HG03469 (cell line): ENCODE measurements at regions not wholly inside any gene's neighbourhood (a gene's known extent, or its start where the extent isn't known, plus 50 kb on each side); places are given as distances from the start of the nearest gene placed in this dataset.
"Not testable (repeated sequence)": the region's sequence is repeated elsewhere in the genome, so short reads cannot be mapped to it uniquely, and the experiment has no call there.

Experiments used
- ATAC-seq: cut with Tn5 transposase; IDR thresholded peaks from one replicate; pipeline ENCODE4 v1.9.1; 2021; ENCODE audit warnings: mild to moderate bottlenecking, moderate library complexity, moderate number of reproducible peaks; ENCODE audit not compliant: unreplicated experiment

DNA sequence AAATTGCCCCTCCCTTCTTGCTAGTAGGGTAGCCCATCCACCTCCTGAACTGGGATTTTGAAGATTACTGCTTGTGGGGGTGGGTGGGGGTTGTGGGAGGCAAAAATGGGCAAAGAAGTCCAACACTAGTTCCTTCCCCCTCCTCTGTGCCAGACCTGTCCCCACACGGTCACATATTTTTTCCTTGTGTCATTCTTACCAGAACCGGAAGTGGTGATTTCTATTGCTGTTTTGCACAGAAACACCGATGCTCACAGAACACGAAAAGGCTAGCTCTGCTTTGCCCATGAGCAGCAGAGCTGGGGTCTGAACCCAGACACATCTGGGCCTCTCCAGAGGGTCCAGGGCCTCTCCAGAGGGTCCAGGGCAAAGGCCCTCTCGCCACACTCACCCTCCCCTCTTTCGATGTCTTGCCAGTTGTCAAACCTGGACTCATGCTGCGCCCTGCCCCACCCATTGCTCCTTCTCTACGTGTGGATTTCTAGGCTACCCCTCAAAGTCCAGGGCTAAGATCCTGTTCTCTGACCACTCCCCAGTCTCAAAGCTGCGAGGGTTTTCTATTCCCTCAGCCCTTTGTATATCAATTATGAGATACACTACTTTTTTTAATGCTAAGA, 264.4 kb upstream of the MSX2 start:
- ATAC-seq, result no peak

GRCh38 chr5:174462129-174462528, 262.3 kb upstream of the MSX2 start:
- ATAC-seq, result no peak

DNA sequence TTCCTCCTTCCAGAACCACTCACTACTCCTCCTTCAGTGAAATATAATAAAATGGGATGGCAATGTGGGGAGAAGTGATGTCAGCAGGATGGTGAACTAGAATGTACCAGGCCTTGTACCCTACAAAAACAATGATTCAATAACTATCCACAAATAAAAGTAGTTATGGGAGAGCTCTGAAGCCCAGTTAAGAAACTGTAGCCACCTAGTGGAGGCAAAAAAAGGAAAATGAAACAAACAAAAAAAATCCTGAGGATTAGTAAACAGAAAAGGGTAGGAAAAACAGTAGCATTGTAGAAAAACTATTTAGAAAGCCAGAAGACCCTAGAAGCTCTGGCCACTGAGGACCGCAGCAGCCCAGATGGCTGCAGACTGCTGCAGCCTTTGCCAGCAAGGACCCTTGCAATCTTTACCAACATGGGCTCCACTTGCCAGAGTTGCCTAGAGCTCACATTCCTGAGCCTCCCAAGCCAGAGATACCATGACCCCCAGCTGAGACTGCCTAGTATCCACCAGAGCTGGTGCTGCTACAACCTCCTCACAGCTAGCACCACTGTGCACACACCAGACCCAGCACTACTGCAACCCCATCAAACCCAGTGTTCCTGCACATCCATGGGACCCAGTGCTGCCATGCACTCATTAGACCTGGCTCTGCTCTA, 259.7 kb upstream of the MSX2 start:
- no peak for ATAC-seq

- not testable (repeated sequence) for ATAC-seq
Observed at GRCh38 chr5:174471528-174471927, 252.9 kb upstream of the MSX2 start.

DNA sequence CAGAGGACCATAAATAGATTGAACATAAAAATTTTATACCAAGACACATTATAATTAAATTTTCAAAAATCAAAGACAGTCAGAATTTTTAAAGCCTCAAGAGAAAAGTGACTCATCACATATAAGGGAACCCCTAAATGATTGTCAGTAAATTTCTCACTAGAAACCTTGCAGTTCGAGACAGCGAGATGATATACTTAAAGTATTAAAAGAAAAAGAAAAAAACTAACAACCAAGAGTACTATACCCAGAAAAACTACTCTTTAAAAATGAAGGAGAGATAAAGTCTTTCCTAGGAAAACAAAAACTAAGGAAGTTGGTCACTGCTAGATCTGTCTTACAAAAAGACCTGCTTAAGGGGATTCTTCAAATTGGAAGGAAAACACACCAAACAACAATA, 251.4 kb upstream of the MSX2 start:
- ATAC-seq, result no peak

- ATAC-seq, result not testable (repeated sequence)
Observed at GRCh38 chr5:174476001-174476400, 248.4 kb upstream of the MSX2 start.

DNA sequence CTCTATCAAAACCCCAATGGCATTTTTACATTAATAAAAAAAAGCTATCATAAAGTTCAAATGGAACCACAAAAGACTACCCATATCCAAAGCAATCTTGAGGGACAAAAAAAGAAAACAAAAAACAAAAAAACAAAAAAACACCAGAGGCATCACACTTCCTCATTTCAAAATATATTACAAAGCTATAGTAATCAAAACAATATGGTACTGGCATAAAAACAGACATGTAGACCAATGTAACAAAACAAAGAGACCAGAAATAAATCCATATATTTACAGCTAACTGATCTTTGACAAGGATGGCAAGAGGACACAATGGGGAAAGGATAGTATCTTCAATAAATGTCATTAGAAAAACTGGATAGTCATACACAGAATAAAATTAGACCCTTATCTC, 245.1 kb upstream of the MSX2 start:
- no peak for ATAC-seq

- ATAC-seq, result no peak
Observed at GRCh38 chr5:174481737-174482136, 242.6 kb upstream of the MSX2 start.

DNA sequence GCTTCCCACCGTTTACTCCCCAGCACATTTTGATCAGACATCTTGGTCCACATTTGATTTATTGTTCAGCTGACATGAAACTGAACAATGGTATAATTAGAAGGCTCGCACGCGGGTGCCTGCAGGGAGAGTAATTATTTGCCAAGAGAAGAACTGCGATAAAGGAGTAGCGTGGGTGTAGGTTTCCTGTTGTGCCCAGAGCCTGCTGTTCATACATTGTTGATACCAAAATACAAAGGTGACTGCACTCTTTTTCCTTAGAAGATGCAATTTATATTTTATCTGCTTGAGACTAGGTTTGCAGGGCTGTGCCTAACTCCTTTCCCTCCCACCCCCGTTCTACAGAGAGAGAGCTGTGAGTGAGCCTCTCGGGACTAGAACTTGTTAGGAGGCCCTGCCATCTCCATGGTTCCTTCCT, 241.8 kb upstream of the MSX2 start:
- no peak for ATAC-seq

DNA sequence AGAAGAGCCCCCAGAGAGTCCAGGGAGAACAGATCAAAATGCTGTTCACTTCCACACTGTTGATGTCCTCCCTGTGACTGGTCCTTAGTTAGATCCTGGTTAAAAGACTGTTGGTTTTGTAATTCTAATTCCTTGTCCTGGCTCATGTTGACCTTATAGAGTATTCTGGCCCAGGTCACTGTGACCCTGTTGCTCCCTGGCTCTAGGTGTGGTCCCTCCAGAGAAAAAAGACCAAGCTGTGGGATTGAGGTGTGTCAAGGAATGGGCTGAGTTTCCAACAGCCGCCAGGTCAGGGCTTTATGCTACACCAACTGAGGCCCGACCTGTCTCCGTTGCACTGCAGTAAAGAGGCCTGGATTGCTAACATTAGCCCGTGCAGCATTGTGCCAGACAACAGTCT, 241.0 kb upstream of the MSX2 start:
- no peak for ATAC-seq

- ATAC-seq, result no peak
Observed at GRCh38 chr5:174489215-174489614, 235.2 kb upstream of the MSX2 start.

GRCh38 chr5:174489920-174490597, 234.3 kb upstream of the MSX2 start:
- ATAC-seq, result no peak

GRCh38 chr5:174490728-174491127, 233.7 kb upstream of the MSX2 start:
- no peak for ATAC-seq

- no peak for ATAC-seq
Observed at GRCh38 chr5:174491265-174491664, 233.1 kb upstream of the MSX2 start.

DNA sequence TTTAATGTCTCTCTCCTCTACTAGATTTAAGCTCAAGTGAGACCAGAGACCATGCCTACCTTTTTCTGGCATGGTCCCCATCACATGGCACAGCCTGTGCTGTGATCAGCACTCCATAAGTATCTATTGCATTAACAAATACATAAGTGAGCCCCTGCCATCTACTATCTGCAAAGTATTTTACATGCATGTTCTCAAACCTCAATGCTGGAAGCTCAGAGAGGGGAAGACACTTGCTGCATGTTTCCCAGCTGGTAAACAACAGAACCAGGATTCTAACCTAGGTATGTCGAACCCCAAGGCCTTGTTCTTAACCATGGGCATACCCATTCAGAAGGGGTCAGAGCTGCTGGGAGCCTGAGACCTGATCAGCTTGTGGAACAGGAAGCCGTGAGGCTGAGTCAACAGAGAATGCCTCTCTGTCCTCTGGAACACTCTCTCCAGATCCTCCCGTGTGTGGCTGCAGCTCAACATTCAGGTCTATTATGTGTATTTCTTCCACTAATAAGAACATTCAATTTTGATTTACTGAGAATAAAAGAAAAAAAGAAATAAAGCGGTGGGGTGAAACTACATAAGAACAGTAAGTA, 232.5 kb upstream of the MSX2 start:
- no peak for ATAC-seq

- ATAC-seq, result no peak
Observed at GRCh38 chr5:174493530-174493929, 230.9 kb upstream of the MSX2 start.

DNA sequence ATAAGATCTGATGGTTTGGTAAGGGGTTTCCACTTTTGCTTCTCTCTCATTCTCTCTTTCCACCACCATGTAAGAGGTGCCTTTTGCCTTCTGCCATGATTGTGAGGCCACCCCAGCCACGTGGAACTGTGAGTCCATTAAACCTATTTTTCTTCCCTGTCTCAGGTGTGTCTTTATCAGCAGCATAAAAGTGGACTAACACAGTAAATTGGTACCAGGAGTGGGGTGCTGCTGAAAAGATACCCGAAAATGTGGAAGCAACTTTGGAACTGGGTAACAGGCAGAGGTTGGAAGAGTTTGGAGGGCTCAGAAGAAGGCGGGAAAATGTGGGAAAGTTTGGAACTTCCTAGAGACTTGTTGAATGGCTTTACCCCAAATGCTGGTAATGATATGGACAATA, 226.4 kb upstream of the MSX2 start:
- not testable (repeated sequence) for ATAC-seq

DNA sequence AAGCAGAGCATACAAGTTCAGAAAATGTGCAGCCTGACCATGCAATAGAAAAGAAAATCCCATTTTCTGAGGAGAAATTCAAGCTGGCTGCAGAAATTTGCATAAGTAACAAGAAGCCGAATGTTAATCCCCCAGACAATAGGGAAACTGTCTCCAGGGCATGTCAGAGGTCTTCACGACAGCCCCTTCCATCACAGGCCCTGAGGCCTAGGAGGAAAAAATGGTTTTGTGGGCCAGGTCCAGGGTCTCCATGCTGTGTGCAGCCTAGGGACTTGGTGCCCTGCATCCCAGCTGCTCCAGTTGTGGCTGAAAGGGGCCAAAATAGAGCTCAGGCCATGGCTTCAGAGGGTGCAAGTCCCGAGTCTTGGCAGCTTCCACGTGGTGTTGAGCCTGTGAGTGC, 225.8 kb upstream of the MSX2 start:
- not testable (repeated sequence) for ATAC-seq

GRCh38 chr5:174500636-174501035, 223.7 kb upstream of the MSX2 start:
- ATAC-seq, result no peak

GRCh38 chr5:174501461-174502069, 222.8 kb upstream of the MSX2 start:
- ATAC-seq, result no peak

DNA sequence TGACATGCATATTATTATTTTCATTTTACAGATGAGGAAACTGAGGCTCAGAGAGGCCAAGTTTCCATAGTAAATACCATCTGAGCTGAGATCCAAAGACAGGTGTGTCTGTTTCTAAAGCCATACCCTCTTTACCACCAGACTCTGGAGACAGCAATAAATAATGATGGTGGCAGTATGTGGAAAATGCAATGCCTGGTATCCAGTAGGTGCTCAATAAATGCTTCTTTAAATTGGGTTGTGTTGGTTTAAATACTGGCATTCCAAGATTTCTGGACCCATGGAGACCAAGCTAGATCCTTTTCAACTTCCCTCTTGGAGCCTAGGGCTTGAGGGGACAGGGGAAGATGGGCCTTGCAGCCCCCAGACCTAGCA, 221.3 kb upstream of the MSX2 start:
- no peak for ATAC-seq
